ENCODE measurements at regions not wholly inside any gene's neighbourhood (a gene's known extent, or its start where the extent isn't known, plus 50 kb on each side); places are given as distances from the start of the nearest gene placed in this dataset.

GRCh38 chr3:67821135-67821534, 166.7 kb upstream of the SUCLG2 start:
- TF ChIP-seq CTCF (IDR thresholded peaks at IDR 0.05; ENCODE audit: borderline replicate concordance, extremely low read depth, low read length, poor library complexity, severe bottlenecking) (no peak), EZH2 (IDR thresholded peaks at IDR 0.05; ENCODE audit: borderline replicate concordance, low read depth, low read length, severe bottlenecking) (no peak)

Measured in DND-41 (cell line).